HTR-8/SVneo (cell line): ENCODE measurements at regions not wholly inside any gene's neighbourhood (a gene's known extent, or its start where the extent isn't known, plus 50 kb on each side); places are given as distances from the start of the nearest gene placed in this dataset.

Experiments used
- DNase-seq: peaks from one replicate; pipeline ENCODE4 v3.0.0; 2011; ENCODE audit warnings: low spot score, mixed read lengths; ENCODE audit not compliant: insufficient read length
- FAIRE-seq: peaks from 2 replicates; lab custom pipeline; 2011; peaks lifted over from hg19 to GRCh38; lab: Jason Lieb, UNC

DNA sequence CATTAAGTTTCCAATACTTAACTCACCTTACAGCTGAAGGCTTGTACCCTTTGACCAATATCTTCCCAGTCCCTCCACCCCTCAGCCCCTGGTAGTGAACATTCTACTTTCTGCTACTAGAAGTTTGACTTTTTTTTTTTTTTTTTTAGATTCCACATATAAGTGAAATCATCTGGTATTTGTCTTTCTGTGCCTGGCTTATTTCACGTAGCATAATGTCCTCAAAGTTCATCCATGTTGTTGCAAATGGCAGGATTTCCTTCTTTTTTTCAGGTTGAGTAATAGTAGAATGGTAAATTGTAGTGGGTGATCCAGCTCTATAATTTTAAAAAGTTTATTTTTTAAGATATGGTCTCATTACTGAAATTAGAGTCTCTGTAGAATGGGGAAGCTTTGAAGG lies 316.0 kb downstream of the MTX2 start:
- DNase-seq (no peak), FAIRE-seq (no peak)

DNA sequence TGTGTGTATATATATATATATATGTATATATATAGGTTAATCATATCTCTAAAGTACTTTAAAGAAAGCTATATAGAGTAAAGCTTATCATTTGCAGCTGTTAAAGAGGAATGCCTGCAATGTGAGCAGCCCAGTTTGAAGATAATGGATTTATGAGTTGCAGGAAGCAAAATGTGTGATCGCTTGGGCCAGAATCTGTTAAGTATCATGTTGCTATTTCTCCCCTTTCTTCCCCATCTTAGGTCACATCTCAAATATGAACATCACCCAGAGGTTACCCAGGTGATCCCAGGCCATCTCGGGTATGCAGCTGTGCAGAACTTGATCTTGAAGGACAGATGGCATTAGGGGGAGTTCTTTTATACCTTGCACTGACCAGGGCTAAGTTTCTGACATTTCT lies 316.5 kb downstream of the MTX2 start:
- FAIRE-seq (no peak), DNase-seq (no peak)

DNA sequence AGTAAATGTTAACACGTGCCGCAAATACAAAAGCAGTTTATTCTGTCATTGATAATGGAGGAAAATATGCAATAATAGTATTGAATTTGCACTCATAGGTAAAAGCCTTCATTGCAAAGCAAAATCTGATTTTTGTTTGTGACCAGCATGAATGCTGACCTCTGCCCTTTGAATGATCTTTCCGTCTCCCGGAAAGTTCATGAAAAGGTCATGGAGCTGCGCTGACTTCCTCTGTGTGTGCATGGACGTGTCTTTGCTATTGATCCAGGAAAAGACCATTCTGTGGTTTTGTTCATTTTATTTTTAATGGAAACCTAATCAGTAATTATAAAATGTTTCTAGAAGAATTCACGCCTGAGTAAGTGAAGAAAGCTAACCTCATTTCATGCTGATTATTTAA lies 320.0 kb downstream of the MTX2 start:
- DNase-seq = no peak
- no peak for FAIRE-seq

DNA sequence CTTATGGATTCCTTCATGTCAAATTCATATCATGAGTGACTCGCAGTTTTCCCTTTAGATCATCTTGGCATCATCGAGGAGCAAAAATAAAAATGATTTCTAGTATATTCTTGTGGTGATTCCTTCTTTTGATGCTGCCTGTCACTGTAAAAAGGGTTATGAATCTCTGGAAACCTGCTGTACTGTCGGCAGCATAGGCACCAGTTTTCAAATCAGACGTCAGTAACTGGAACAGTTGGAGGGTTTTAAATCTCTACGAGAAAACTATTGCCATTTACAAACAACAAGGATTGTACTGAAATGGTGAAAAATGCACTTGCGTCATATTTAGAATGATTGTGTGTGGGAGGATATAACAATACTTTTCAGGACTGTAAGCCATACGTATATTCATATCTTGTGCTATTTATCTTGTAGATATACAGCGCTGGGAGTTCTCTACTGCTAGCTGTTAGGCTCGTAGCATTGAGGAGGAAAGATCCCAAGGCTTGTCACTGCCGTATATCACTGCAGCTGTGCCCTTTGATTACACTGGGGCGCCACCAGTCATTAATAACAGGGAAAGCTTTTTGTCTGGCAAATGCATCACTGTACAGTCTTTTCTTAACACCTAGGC lies 320.7 kb downstream of the MTX2 start:
- FAIRE-seq (no peak), DNase-seq (no peak)

DNA sequence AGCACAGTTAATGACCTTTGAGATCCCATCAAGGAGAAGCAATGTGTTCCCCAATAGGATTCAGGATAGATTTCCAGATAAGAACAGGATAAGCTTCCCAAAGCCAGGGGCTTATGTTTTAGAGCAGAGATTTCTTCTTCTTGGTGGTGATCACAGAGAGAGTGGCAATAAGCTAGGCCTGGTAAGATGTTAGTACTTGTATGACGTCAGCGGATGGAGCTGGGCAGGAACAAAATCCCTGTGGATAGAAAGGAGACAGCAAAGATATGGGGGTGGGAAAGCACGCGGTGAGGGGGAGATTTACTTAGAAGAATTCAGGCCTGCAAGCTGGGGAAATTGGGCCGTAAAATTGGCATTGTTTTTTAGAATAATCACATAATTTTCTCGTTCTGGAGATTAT lies 323.0 kb downstream of the MTX2 start:
- FAIRE-seq = no peak

DNA sequence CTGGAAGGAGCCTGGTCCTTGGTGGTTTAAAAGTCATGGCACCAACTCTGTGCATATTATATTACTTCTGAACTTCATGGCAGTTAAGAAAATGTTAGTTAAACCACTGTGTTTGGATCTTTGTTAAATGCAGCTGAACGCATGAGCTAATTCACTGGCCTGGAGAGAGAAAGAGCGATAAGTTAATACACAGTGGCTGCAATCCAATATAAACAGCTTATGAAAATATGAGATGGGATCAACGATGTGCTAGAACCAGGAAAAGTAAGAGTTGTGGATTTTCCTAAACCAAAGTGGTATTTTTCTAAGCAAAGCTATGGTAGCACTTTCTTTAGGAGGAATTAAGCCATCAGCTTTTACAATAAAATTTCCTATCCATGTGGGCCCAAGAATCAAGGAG lies 326.7 kb downstream of the MTX2 start:
- FAIRE-seq (no peak), DNase-seq (no peak)

More for the DNA sequence above, 323.0 kb downstream of the MTX2 start:
- DNase-seq = no peak

DNA sequence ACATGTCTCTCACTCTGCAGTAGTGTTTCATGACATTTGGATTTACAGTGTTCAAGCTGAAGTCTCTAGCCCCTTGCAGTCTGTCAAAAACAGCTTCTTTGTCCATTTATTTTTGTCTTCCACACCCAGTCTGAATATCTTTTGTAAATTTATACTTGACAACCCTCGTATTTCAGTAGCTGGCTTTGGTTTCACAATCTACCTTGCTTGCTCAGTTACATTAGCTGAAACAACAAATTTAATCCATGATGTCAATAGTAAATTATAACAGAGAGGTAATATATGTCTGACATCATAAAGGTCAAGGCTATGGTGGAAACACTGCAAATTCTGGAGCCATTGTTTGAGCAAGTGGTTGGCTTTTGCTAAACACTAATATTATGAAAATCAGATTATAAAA lies 328.7 kb downstream of the MTX2 start:
- FAIRE-seq = no peak
- no peak for DNase-seq

DNA sequence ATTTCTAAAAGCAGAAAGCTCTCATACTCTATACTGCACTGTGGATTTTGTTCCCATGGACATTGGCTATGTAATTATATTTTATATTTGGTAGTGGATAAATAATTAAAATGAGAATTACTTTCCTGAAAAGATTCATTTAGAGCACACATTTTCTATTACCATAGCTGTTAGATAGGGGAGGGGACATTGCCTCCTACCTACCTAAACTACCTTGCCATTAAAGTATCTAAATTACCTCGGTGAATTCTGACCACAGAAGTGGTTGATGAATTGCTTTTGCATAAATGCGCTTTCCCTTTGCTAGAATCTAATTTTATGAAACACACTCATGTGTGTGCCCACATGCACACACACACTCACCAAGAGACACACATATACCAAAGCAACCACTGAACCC lies 329.1 kb downstream of the MTX2 start:
- DNase-seq = no peak
- FAIRE-seq = no peak

DNA sequence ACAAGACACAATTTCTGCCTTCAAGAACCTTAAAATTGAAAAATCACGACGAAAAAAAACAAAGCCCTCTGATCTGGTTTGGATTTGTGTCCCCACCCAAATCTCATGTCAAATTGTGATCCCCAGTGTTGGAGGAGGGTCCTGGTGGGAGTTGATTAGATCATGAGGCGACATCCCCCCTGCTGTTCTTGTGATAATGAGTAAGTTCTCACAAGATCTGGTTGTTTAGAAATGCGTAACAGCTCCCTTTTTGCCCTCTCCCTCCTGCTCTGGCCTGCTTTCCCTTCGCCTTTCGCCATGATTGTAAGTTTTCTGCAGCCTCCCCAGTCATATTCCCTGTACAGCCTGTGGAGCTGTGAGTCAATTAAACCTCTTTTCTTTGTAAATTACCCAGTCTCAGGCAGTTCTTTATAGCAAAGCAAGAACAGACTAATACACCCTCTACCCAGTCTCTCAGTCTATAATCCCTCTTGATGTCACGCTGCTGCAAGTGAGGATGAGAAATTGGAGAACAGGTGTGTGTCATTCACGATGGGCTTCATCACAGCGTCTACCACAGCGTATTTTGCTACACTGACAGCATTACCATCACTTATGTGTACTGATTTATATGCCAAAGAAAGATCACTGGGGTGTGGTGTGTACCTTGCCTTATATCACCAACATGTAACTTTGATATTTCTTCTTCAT lies 330.7 kb downstream of the MTX2 start:
- FAIRE-seq = no peak
- no peak for DNase-seq

DNA sequence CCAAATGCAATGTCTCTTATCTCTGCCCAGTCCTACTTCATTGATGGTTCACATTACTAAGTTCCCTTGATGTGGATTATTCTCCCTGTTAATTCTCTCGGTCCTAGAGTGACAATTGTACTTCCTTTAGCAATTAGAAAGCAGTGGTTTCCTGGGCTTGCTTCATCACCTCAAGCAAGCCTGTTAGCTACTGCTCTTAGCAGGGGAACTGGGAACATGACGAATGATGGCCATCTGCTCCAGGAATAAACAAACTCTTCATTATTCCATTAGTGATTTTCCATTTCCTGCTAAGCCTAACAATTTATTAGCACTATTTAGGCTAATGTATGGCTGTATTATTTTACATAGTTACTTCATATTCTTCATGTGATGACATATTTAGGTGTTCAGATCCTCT lies 331.8 kb downstream of the MTX2 start:
- FAIRE-seq (no peak), DNase-seq (no peak)

DNA sequence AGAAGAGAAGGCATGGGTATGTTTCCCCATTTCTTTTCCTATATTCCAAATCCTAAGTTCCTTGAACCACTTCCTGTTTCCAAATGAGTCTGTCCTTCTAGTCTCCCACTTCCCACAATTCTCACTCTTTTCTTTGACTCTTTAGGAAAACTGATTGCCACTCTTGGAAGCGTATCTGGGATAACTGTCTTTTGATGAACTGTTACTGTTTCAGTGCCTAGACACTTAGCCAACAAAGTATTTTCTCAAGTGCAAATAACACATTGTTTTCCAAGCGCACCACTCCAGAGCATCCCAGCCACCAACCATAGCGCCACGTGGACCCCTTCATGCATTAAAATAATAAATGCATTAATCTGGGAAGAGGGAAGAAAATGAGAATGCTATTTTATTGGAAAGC lies 342.8 kb downstream of the MTX2 start:
- FAIRE-seq = no peak
- no peak for DNase-seq

DNA sequence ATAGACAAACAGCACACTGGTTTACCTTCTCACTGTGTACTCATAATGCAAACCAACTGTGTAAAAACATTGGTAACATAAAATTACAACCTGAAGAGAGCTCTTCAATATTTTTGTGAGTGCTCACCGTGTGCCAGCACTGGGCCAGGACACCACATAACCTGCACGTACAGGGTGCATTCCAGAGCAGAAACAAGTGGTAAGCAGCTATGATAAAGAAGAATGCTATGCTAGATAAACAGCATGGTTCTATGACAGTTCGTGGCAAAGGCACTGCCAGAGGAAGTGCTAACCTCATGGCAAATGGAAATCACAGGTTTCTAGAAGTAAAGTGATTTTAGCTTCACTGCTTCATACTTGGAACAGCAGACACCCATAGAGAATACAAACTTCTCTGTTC lies 343.5 kb downstream of the MTX2 start:
- FAIRE-seq (peak; percentile 42), DNase-seq (peak; percentile 33)

DNA sequence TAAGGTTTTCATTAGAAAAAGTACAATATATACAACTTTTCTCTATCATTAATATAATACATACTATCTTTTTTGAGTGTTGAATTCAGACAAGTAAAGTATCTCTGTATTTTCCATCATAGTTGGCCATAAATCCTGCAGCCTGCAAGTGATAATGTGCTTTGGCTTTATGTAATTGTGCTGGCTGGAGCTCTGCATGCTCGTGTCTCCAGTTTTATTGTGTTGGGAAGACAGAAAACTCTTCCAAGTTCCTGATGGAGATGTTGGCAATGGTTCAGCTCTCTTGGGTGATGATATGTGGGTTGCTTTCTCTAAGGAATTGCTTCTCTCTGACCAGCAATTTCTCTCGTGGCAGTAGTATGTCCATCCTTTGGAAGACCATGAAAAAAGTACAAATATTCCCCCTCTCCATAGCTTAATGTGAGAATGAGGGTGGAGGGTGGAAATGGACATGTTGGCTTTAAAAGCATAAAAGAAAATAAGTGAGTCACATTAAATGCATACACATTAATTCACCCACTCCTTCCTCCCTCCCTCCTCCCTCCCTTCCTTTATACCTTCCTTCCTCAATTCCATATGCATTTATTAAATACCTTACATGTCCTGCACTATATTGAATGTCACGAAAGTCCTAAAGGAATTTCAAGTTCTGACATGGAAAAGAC lies 344.2 kb downstream of the MTX2 start:
- DNase-seq (no peak), FAIRE-seq (no peak)

DNA sequence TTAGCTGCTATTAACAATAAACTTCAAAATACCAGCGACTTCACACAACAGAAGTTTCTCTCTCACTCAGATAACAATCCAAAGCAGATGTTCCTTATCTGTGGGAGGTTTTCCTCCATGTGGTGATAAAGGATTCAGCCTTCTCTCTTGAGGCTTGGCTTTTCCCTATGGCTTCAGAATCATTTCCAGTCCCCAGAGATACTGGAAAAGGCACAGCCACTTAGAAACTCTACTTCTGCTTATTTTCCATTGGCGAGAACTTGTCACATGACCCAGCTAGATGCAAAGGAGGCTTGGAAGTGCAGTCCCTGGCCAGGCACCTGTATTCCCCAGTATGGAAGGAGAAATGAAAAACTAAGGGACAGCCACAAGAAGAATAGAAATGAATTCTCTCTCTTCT lies 344.8 kb downstream of the MTX2 start:
- FAIRE-seq (no peak), DNase-seq (no peak)

DNA sequence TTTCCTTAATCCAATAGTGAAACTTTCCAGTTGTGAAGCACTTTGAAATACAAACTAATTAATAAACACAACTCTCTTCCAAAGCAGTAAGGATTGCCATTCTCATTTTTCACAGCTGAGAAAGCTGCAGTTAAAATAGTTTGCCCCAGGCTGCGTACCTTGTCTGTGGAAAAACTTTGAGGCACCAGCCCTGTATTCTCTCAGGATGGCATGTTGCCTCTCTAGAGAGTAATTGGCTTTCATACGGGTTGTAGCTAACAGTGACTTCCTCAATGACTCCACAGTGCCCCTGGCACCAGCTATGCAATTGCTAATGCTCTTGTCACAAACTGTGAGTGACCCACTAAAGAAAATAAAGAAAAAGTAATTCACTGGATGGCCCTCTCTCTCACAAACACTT lies 345.7 kb downstream of the MTX2 start:
- no peak for FAIRE-seq
- no peak for DNase-seq

DNA sequence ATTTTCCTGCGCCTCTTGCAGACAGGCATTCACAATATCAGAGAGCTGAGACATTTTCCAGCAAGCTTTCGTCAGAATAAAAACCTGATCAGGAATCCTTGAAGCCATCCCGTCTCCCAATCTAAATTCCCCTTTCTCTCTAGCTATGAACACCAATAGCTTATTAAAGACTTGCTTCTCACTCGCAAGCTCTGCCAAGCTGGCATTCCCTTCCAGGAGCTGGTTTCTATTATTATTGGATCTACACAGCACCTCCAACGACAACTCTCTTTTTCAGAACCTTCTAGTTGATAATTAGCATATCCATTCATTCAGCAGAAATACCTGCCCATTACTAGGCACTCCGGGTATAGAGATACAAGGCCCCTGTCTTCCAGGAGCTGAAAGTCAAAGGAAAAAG lies 350.3 kb downstream of the MTX2 start:
- FAIRE-seq = no peak
- no peak for DNase-seq

DNA sequence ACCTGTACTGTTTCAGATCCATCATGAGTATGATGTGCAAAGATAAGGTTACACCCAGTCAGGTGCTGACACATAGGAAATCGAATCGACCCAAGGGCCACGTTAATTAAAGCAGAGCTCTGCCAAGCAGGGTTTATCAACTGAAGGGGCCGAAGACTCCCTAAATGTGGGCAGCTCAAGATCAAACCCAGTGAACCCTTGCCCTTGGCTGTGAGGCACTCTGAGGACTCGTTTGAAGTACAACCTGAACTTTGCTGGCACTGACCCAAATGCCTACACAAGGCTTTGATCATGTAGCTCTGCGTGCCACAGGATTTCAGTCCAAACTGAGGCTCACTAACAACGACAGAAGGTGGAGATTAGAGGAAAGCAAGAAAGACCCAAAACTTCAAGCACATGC lies 352.1 kb downstream of the MTX2 start:
- FAIRE-seq (no peak), DNase-seq (no peak)

DNA sequence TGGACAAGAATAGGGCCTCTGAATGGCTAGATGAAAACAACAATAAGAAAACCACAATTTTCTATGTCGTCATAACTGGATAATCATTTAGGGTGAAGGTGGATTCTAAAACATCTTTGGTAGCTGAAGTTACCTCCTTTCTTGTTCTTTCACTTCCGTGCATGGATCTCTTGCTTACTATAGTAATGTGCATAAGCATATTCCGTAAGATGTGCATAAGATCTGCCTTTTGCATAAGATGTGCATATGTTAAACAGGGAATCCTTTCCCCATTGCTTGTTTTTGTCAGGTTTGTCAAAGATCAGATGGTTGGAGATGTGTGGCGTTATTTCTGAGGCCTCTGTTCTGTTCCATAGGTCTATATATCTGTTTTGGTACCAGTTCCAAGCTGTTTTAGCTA lies 353.6 kb downstream of the MTX2 start:
- DNase-seq (no peak), FAIRE-seq (no peak)

DNA sequence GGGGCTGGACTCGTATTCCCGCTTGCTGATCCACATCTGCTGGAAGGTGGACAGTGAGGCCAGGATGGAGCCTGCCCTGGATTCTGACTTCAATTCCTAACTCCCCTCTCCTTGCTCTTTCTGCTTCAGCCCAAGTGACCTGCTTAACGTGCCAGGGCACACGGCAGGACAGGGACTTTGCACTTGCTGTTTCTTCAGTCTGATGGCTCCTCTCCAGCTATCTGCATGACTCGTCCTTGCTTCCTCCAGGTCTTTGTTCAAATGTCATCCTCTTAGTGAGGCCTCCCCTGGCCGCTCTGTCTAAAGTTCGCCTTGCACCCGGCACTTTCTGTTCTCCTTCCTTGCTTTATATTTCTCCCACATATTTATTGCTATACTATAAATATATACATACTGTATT lies 357.6 kb downstream of the MTX2 start:
- DNase-seq (no peak), FAIRE-seq (no peak)

DNA sequence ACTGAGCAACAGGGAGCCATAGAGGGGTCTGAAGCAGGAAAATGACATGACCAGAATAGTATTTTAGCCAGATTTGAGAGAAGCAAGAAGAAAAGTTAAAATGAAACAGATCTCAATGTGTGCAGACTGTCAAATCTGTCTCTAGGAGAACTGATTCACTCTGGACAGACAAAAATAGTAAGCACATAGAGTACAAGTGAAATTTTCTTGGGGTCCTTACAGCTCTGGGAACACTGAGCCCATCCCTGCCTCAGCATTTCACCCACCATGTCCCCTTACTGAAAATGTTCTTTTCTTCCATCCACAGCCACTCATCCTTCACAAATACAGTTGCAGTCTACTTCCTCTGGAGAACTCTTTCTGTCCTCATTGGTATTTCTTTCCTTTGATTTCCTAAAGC lies 359.2 kb downstream of the MTX2 start:
- DNase-seq (no peak), FAIRE-seq (no peak)

DNA sequence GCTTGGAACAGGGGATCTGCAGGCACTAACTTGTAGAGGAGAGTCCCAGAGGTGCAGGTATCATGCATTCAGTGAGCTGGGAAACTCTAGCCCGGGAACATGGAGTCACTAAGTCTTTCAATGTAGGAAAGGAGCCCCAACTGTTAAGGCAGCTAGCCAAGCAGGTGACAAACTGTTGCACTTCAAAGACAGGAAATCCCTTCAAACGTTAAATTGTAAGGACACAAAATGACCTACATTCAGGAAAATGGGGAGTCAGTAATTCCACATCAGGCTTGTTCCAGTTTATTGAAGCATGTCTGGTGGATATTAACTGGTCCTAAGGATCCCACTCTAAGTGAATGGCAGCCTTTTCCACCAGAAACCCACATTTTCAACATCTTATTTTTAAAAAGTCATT lies 364.5 kb downstream of the MTX2 start:
- DNase-seq (no peak), FAIRE-seq (no peak)

DNA sequence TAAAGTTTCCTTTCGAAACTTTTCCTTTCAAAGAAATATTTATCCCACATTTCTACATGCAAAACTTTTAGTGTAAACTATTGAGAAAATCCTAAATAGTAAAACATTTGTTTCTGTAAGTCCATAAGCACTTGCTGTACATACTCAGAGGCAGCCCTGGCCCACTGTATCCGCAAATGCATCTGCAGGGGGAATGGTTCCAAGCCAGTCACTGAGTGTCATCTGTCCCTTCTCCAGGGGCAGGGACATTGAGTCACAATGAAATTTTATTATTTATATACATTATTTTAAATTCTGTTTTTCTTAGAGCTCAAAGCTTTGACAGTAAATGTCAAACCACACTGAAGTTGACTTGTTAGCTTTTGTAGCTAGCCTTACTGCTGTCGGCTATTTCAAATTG lies 367.2 kb downstream of the MTX2 start:
- FAIRE-seq (no peak), DNase-seq (no peak)
